MM.1S (cell line): ENCODE measurements at regions not wholly inside any gene's neighbourhood (a gene's known extent, or its start where the extent isn't known, plus 50 kb on each side); places are given as distances from the start of the nearest gene placed in this dataset.

Source experiments
- DNase-seq: peaks from one replicate; pipeline ENCODE4 v3.0.0-alpha.2; 2015
- H2AFZ ChIP-seq: fragments of 300-600 bp; sonication (generic); 2 replicates; pipeline ENCODE4 v1.6.0; 2016; ENCODE audit warnings: antibody characterized with exemption, low read length
- H3F3A ChIP-seq: fragments of 300-600 bp; sonication (generic); 2 replicates; pipeline ENCODE4 v1.6.1; 2016; ENCODE audit warnings: mild to moderate bottlenecking, antibody characterized with exemption, low read length, moderate library complexity, mixed read lengths; ENCODE audit not compliant: insufficient read depth
- H3K27ac ChIP-seq: fragments of 300-600 bp; sonication (generic); 2 replicates; pipeline ENCODE4 v1.5.1; 2016; ENCODE audit warnings: mild to moderate bottlenecking, low read length
- H3K27me3 ChIP-seq: fragments of 300-600 bp; sonication (generic); replicated peaks from 2 replicates; pipeline ENCODE4 v1.6.0; 2016; ENCODE audit warnings: low read length; ENCODE audit not compliant: insufficient read depth
- H3K36me3 ChIP-seq: fragments of 300-600 bp; sonication (generic); replicated peaks from 2 replicates; pipeline ENCODE4 v1.6.1; 2016; ENCODE audit warnings: mild to moderate bottlenecking, low read length, mixed read lengths; ENCODE audit not compliant: insufficient read depth
- H3K4me1 ChIP-seq: fragments of 300-600 bp; sonication (generic); 2 replicates; pipeline ENCODE4 v1.6.1; 2016; ENCODE audit warnings: low read length, mixed read lengths
- H3K4me2 ChIP-seq: fragments of 300-600 bp; sonication (generic); 2 replicates; pipeline ENCODE4 v1.6.0; 2016; ENCODE audit warnings: low read depth, low read length
- H3K4me3 ChIP-seq: fragments of 300-600 bp; sonication (generic); 2 replicates; pipeline ENCODE4 v1.5.1; 2016; ENCODE audit warnings: low read length, mixed read lengths
- H3K79me2 ChIP-seq: fragments of 300-600 bp; sonication (generic); 2 replicates; pipeline ENCODE4 v1.6.1; 2016; ENCODE audit warnings: mixed run types, low read length, mixed read lengths
- H3K9ac ChIP-seq: fragments of 300-600 bp; sonication (generic); 2 replicates; pipeline ENCODE4 v1.6.1; 2016; ENCODE audit warnings: low read length, mixed read lengths
- H3K9me2 ChIP-seq: fragments of 300-600 bp; sonication (generic); replicated peaks from 2 replicates; pipeline ENCODE4 v1.6.1; 2016; ENCODE audit warnings: mild to moderate bottlenecking, low read length, mixed read lengths; ENCODE audit not compliant: insufficient read depth
- H3K9me3 ChIP-seq: fragments of 300-600 bp; sonication (generic); replicated peaks from 2 replicates; pipeline ENCODE4 v1.6.1; 2016; ENCODE audit warnings: mild to moderate bottlenecking, low read length, mixed read lengths; ENCODE audit not compliant: insufficient read depth
- H4K20me1 ChIP-seq: fragments of 300-600 bp; sonication (generic); 2 replicates; pipeline ENCODE4 v1.6.1; 2016; ENCODE audit warnings: mild to moderate bottlenecking, low read length, moderate library complexity, mixed read lengths; ENCODE audit not compliant: insufficient read depth
- CTCF ChIP-seq: fragments of 300-600 bp; sonication (generic); IDR thresholded peaks from 2 replicates; pipeline ENCODE4 v1.5.1; 2016; ENCODE audit warnings: antibody characterized with exemption, low read length, mixed read lengths
- EZH2 ChIP-seq: fragments of 300-600 bp; sonication (generic); optimal IDR thresholded peaks from 2 replicates; pipeline ENCODE3; 2017; ENCODE audit warnings: low read depth, mild to moderate bottlenecking, antibody characterized with exemption, low read length, mixed read lengths
- EZH2phosphoT487 ChIP-seq: fragments of 300-600 bp; sonication (generic); IDR thresholded peaks from 2 replicates; pipeline ENCODE4 v1.6.1; 2018; ENCODE audit warnings: antibody characterized with exemption, low read length

GRCh38 chr16:22424161-22424937, 49.9 kb upstream of the CDR2 start:
- Histone ChIP-seq H3K9me2 (no peaks in the 10 kb centered on the region), H3K79me2 (no peaks in the 10 kb centered on the region), H4K20me1 (no peaks in the 10 kb centered on the region), H3K27ac (no peak overlapping the region), H3F3A (no peaks in the 10 kb centered on the region), H3K9me3 (no peaks in the 10 kb centered on the region), H3K27me3 (no peaks in the 10 kb centered on the region), H2AFZ (no peak overlapping the region), H3K4me3 (no peak overlapping the region), H3K4me1 (no peaks in the 10 kb centered on the region), H3K9ac (no peak overlapping the region), H3K4me2 (no peak overlapping the region), H3K36me3 (no peaks in the 10 kb centered on the region; the same call in 1 of the 2 replicates)
- TF ChIP-seq EZH2phosphoT487 (no peak), EZH2 (no peak), CTCF (no peak)
- DNase-seq: no peak
